Left lung (tissue), 4 donors: ENCODE measurements at regions not wholly inside any gene's neighbourhood (a gene's known extent, or its start where the extent isn't known, plus 50 kb on each side); places are given as distances from the start of the nearest gene placed in this dataset.

Experiments
- ATAC-seq: fragments of 200-7000 bp; cut with Tn5 transposase; one replicate; pipeline ENCODE4 v1.9.1; 2020; ENCODE audit warnings: moderate library complexity
- DNase-seq, 4 donors: peaks; one replicate each; pipeline ENCODE4 v3.0.0-alpha.2; 2013 to 2020
- H3K27ac ChIP-seq, 2 donors: fragments of 200-600 bp; sonication (generic) in 1 of 2; one replicate each; pipeline versions ENCODE4 v1.5.0 to v1.8.0; 2020 to 2021
- H3K27me3 ChIP-seq, 2 donors: fragments of 200-600 bp; sonication (generic) in 1 of 2; one replicate each; pipeline versions ENCODE4 v1.5.0 to v1.8.0; 2020 to 2021
- H3K36me3 ChIP-seq, 2 donors: fragments of 200-600 bp; sonication (generic) in 1 of 2; one replicate each; pipeline versions ENCODE4 v1.5.0 to v1.8.0; 2020 to 2021
- H3K4me1 ChIP-seq, 2 donors: fragments of 200-600 bp; one replicate each; pipeline ENCODE4 v1.8.0; 2021
- H3K4me3 ChIP-seq, 2 donors: fragments of 200-600 bp; sonication (generic) in 1 of 2; one replicate each; pipeline versions ENCODE4 v1.5.0 to v1.8.0; 2020 to 2021; ENCODE audit warnings: mild to moderate bottlenecking in 1 of 2
- H3K9me3 ChIP-seq, 2 donors: fragments of 200-600 bp; sonication (generic) in 1 of 2; one replicate each; pipeline versions ENCODE4 v1.5.0 to v1.8.0; 2020 to 2021
- intact Hi-C, 2 donors: fragments of 100-400 bp; cut with DNase I; formaldehyde crosslinking; loops; one replicate each; pipeline versions ENCODE4 v1.11.2 to v1.14.2; 2022
- TF ChIP-seq, protein P1 (sequence below), 2 donors: fragments of 200-600 bp; sonication (generic) in 1 of 2; IDR thresholded peaks; one replicate each; pipeline versions ENCODE4 v1.5.0 to v1.8.0; 2021; ENCODE audit warnings: antibody characterized with exemption in 2 of 2
- donor health status: DM: no; HTN: yes; CAD: no.
- donor health status: DM: no; HTN: no; CAD: no.

DNA sequence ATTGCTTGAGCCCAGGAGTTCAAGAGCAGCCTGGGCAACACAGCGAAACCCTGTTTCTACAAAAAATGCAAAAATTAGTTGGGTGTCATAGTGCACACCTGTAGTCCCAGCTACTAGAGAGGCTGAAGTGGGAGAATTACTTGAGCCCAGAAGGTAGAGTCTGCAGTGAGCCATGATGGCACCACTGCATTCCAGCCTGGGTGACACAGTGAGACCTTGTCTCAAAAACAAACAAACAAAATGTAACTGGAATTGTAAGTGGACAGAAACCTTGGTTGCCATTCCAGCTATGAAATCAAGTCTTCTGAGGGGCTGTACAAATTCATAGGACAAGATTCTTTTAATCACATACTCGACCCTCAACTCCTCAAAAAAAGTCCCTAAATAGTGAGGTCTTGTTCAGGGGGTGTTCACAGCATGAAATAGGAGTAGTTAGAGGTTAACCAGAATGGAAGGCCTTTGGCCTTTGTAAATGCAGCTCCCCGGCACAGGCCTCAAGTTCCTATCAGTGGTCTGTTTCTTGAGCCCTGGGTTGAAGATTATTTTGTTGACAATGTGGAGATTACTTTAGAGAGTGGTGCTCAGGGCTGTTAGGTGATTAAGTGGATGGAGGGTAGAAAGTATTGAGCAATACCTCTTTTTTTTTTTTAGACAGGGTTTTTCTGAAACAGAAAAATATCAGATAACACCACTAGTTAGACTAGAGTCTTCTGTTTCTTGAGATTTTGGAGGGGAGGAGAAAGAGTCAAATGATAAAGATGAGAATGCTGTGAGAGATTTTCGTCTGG is 138.7 kb upstream of the ZNF648 start:
- TF ChIP-seq, protein P1, sequence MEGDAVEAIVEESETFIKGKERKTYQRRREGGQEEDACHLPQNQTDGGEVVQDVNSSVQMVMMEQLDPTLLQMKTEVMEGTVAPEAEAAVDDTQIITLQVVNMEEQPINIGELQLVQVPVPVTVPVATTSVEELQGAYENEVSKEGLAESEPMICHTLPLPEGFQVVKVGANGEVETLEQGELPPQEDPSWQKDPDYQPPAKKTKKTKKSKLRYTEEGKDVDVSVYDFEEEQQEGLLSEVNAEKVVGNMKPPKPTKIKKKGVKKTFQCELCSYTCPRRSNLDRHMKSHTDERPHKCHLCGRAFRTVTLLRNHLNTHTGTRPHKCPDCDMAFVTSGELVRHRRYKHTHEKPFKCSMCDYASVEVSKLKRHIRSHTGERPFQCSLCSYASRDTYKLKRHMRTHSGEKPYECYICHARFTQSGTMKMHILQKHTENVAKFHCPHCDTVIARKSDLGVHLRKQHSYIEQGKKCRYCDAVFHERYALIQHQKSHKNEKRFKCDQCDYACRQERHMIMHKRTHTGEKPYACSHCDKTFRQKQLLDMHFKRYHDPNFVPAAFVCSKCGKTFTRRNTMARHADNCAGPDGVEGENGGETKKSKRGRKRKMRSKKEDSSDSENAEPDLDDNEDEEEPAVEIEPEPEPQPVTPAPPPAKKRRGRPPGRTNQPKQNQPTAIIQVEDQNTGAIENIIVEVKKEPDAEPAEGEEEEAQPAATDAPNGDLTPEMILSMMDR (IDR thresholded peaks at IDR 0.05): no peak
- ATAC-seq (peak; percentile 86), DNase-seq (no peak)
- Histone ChIP-seq H3K4me1 (peaks cover 0 to 23% of the 10 kb centered on the region in 2 donors), H3K9me3 (no peaks in the 10 kb centered on the region), H3K27me3 (no peaks in the 10 kb centered on the region), H3K4me3 (no peak overlapping the region), H3K36me3 (no peaks in the 10 kb centered on the region), H3K27ac (no peak overlapping the region)
- intact Hi-C loops: no loop called here

DNA sequence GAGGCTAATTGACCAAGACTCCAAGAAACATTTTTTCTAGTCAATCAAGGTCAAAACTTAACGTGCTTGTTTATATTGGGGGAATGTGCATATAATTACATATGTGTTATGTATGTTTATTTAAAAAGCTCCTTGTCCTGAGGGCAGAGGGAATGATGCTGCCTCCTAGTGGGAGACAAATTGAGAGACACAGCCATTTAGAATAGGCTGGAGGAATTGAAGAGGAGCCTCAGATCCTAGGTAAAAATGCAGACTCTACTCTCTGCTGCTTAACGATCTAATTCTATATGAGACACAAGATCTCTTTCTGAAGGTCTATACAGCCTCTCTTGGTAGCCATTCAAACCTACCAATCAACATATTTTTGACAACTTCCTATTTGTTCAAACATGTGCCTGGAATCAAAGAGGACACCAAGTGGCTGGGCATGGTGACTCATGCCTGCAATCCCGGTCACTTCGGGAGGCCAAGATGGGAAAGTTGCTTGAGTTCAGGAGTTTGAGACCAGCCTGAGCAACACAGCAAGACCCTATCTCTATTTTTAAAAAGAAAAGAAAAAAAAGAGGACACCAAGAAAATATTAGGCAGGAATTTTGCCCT is 136.6 kb upstream of the ZNF648 start:
- TF ChIP-seq, protein P1 (IDR thresholded peaks at IDR 0.05): no peak
- Histone ChIP-seq H3K4me3 (no peak overlapping the region), H3K36me3 (no peaks in the 10 kb centered on the region), H3K9me3 (no peaks in the 10 kb centered on the region), H3K4me1 (peaks cover 0 to 36% of the 10 kb centered on the region in 2 donors), H3K27ac (peak overlapping the region in 1 of 2 donors; percentile 70), H3K27me3 (no peaks in the 10 kb centered on the region)
- ATAC-seq (peak; percentile 13), DNase-seq (no peak)
- intact Hi-C loops: no loop called here

DNA sequence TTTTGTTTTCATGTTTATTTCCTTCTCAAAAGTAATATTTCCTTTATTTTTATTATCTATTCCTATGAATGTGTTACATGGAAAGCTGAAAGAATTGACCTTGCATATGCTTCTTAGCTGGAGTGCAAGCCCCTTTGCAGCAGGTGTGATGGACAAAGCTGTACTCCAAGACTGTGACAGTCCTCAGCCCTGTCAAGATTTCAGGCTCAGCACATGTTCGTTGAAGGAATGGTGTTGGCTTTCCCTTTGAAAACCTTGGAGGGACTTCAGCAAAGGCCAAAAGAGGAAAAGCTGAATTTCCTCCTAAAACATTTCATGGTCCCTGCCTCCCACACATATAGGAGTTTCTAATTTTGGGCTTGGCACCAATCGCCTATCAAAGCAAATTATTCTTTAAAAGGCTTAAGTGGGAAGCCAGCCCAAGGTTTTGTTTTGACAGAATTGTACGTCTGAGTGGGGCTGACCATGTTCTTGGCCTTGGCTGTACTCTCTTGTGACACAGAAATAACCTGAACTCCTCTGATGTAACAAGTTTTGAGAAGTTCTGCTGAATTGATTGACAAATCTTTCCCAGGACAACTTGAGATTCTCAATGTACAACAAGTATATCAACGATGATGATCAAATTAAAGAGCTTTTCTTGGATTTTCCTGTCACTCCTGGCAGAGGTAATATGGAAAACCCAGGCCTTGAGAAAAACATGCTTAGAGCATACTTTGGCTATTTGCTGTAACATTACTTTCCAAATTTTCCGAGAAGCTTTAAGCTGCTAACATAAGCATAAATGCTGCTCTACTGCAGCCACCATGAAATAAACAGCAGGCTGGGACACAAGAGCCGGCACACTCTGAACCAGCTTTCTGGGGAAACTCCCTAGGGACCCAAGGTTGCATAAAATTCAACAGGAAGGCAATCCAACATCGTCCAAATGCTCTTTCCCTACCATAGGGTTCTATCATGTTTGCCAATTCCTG is 135.7 kb upstream of the ZNF648 start:
- Histone ChIP-seq H3K36me3 (no peaks in the 10 kb centered on the region), H3K27me3 (no peaks in the 10 kb centered on the region), H3K27ac (peak overlapping the region; percentile 13 to 70), H3K4me3 (no peak overlapping the region), H3K4me1 (peaks cover 0 to 45% of the 10 kb centered on the region in 2 donors), H3K9me3 (no peaks in the 10 kb centered on the region)
- TF ChIP-seq, protein P1 (IDR thresholded peaks at IDR 0.05): no peak
- intact Hi-C loops: no loop called here
- peak; percentile 23 for ATAC-seq
- no peak for DNase-seq

DNA sequence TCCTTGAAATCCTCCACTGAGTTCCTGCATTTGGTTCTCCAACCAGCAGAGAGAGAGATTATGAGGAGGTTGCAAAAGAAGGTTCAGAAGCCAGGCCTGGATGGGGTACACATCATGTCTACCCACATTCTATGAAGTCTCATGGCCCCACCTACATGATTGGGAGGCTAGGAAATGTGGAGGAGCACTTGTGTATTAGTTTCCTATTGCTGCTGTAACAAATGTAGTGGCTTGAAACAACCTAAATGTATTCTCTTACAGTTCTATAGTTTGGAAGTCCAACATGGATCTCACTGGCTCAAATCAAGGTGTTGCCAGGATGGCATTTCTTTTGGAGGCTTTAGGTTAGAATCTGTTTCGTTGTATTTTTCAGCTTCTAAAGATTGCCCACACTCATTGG is 134.2 kb upstream of the ZNF648 start:
- TF ChIP-seq, protein P1 (IDR thresholded peaks at IDR 0.05): no peak
- intact Hi-C loops: no loop called here
- Histone ChIP-seq H3K27ac (no peak overlapping the region), H3K4me1 (peaks cover 0 to 52% of the 10 kb centered on the region in 2 donors), H3K4me3 (no peak overlapping the region), H3K9me3 (no peaks in the 10 kb centered on the region), H3K27me3 (no peaks in the 10 kb centered on the region), H3K36me3 (no peaks in the 10 kb centered on the region)
- no peak for ATAC-seq
- DNase-seq: no peak
